Peyer's patch (tissue), 4 donors: ENCODE measurements at regions not wholly inside any gene's neighbourhood (a gene's known extent, or its start where the extent isn't known, plus 50 kb on each side); places are given as distances from the start of the nearest gene placed in this dataset.
"Not testable (repeated sequence)": the region's sequence is repeated elsewhere in the genome, so short reads cannot be mapped to it uniquely, and the experiment has no call there.

ENCODE experiments used
- POLR2A ChIP-seq, 2 donors: fragments of 450-650 bp; IDR thresholded peaks; one replicate each; pipeline ENCODE4 v1.5.1; 2017; ENCODE audit warnings: antibody characterized with exemption in 2 of 2, mild to moderate bottlenecking in 2 of 2, moderate library complexity in 2 of 2
- TF ChIP-seq, protein P1 (sequence below), 6 experiments: fragments of 450-650 bp in 4 of 6; fragments of 200-600 bp in 2 of 6; sonication (generic) in 1 of 6; IDR thresholded peaks; one replicate each; pipeline ENCODE4 v1.5.1; 2017 to 2019; ENCODE audit warnings: antibody characterized with exemption in 6 of 6, mild to moderate bottlenecking in 3 of 6, moderate library complexity in 1 of 6

DNA sequence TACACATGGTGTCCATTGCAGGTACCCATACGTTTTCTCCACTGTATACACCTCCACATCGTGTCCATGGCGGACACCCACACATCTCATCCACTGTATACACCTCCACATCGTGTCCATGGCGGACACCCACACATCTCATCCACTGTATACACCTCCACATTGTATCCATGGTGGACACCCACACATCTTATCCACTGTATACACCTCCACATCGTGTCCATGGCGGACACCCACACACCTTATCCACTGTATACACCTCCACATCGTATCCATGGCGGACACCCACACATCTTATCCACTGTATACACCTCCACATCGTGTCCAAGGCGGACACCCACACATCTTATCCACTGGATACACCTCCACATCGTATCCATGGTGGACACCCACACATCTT, 50.4 kb upstream of the TTC34 start:
- TF ChIP-seq, protein P1, sequence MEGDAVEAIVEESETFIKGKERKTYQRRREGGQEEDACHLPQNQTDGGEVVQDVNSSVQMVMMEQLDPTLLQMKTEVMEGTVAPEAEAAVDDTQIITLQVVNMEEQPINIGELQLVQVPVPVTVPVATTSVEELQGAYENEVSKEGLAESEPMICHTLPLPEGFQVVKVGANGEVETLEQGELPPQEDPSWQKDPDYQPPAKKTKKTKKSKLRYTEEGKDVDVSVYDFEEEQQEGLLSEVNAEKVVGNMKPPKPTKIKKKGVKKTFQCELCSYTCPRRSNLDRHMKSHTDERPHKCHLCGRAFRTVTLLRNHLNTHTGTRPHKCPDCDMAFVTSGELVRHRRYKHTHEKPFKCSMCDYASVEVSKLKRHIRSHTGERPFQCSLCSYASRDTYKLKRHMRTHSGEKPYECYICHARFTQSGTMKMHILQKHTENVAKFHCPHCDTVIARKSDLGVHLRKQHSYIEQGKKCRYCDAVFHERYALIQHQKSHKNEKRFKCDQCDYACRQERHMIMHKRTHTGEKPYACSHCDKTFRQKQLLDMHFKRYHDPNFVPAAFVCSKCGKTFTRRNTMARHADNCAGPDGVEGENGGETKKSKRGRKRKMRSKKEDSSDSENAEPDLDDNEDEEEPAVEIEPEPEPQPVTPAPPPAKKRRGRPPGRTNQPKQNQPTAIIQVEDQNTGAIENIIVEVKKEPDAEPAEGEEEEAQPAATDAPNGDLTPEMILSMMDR (IDR thresholded peaks at IDR 0.05), result not testable (repeated sequence)
- TF ChIP-seq POLR2A (IDR thresholded peaks at IDR 0.05), result not testable (repeated sequence)
